Inflammatory macrophage (primary cell): ENCODE measurements at regions not wholly inside any gene's neighbourhood (a gene's known extent, or its start where the extent isn't known, plus 50 kb on each side); places are given as distances from the start of the nearest gene placed in this dataset.

Experiments used
- DNase-seq, 2 donors: peaks; one replicate each; pipeline ENCODE4 v3.0.0-alpha.2; 2020 to 2022

GRCh38 chr3:147008886-147009285, 397.5 kb downstream of the ZIC4 start:
- no peak for DNase-seq

DNA sequence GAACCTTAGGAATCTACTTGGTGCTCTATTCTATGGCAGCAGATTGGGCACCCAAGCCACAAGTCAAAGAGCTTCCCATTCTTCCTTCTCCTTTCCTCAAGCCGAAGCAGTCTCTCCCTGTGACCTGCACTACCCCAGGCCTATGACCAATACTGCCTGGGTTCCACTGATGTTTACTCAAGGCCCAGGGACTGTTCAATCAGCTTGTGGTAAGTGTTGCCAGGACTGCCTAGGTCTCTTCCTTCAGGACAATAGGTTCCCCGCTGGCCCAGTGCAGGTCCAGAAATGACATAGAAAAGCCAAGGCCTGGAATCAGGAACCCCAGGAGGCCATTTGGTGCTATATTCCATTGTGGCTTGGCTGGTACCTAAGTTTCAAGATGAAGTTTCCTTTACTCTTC, 397.9 kb downstream of the ZIC4 start:
- DNase-seq: no peak

GRCh38 chr3:147007736-147008245, 398.6 kb downstream of the ZIC4 start:
- DNase-seq: no peak

- no peak for DNase-seq
Measured at GRCh38 chr3:147002721-147003120, 397.6 kb upstream of the PLSCR5 start.

DNA sequence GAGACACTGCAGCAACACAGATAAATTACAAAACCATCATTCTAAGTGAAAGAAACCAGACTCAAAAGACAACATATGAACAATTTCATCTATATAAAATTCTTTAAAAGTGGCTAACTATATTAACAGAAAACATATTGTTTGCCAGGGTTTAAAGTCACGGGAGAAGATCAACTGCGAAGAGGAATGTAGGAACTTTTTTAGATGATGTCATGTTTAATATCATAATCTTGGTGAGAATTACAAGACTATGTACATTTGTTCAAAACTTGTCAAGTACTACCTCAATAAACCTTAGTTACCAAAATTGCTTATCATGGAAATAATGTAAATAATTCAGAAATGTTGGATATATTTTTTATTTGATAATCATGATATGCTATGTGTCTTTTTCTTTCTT, 395.1 kb upstream of the PLSCR5 start:
- DNase-seq: no peak

- no peak for DNase-seq
Measured at GRCh38 chr3:146991907-146992306, 386.8 kb upstream of the PLSCR5 start.

DNA sequence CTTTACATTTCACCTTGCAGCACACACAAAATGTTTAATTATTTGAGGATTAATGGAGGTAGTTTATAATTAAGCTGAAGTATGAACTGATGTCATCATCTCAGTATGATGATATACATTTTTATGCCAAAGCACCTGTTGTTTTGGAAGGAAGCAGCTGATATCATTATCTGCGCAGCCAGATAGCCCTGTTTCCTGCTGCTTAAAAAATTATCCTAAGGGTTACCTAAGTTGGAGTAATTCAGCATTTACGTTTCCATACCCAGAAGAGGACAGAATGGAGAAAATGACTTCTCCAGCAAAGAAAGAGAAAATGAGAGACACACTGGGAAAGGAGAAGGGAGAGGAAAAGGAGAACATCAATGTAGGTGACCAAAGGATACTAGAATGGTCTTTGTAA, 370.3 kb upstream of the PLSCR5 start:
- DNase-seq: no peak

DNA sequence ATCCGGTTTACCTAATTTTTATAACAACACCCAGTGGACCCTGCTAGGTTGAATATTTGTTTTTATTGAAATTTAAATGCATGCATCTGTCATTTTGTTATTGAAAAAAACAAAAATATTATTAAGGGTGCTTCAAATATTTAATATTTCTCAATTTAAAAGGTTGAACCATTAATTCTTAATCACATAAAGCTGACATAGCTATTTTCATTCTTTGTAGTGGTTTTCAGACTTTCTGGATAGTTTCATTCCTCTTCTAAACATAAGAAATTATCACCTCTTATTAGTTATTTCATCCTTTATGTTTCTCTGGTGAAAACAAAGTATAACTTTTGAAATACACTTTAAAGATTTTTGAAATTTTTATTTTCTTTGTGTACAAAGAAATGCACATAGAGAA, 369.9 kb upstream of the PLSCR5 start:
- DNase-seq: no peak

- no peak for DNase-seq
Measured at GRCh38 chr3:146974001-146974400, 368.9 kb upstream of the PLSCR5 start.

- no peak for DNase-seq
Measured at GRCh38 chr3:146972726-146973125, 367.6 kb upstream of the PLSCR5 start.

DNA sequence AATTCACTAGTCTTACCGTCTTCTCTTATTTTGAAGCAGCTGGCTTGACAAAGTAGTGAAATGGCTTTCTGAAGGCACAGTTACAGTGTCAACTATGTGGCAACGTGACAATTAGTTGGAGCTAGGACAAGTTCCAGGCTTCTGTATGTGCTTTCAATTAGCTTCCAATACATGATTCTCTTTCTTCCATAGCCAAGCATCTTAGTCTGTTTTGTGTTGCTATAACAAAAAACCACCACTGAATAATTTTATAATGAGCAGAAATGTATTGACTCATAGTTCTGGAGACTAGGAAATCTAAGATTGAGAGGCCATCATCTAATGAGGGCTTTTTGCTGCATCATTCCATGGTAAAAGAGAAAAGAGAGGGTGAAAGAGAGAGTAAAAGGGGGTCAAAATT, 365.1 kb upstream of the PLSCR5 start:
- DNase-seq: no peak

- no peak for DNase-seq
Measured at GRCh38 chr3:146969356-146969755, 364.2 kb upstream of the PLSCR5 start.

GRCh38 chr3:146968204-146968651, 363.1 kb upstream of the PLSCR5 start:
- DNase-seq: no peak

GRCh38 chr3:146967783-146968182, 362.6 kb upstream of the PLSCR5 start:
- no peak for DNase-seq

- DNase-seq: no peak
Measured at GRCh38 chr3:146966124-146966523, 361.0 kb upstream of the PLSCR5 start.

DNA sequence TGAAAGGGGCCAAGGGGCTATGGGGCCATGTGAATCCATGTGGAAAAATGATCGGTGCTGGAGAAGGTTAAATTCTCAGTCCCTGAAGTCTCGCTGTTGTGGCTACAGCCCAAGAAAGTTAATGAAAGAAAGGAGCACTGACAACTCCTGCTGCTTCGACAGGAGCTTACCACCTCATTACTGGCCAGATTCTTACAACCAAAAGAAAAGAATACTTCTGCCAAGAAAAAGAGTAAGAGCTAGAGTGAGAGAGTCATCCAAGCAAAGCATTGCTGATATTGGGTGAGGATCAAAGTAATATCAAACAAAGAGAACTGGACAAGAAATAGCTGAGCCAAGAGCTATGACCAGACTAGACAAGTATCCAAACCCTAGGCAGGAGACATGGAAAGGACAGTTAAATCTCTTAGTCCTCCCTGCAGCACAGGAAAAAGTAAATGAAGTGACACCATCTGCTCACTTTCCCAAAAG, 348.4 kb upstream of the PLSCR5 start:
- DNase-seq: no peak

GRCh38 chr3:146948985-146949384, 343.8 kb upstream of the PLSCR5 start:
- no peak for DNase-seq

DNA sequence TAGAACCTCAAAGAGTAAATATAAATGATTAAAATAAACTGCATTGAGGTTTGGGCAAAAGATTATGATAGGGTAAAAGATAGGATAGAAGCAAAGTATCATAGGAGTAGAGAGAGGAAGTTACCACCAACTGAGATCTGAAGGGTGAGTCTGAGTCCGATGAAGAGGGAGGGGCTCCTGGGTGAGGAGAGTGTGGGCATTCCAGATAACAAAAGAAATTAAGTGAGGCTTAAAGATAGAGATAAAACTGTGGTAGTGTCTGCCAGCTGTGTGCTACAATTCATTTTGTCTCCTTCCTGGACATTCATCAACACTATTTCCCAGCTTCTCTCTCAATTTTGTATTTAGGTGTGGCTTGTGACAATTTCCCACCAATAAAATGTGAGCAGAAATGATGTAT, 343.0 kb upstream of the PLSCR5 start:
- DNase-seq: no peak

DNA sequence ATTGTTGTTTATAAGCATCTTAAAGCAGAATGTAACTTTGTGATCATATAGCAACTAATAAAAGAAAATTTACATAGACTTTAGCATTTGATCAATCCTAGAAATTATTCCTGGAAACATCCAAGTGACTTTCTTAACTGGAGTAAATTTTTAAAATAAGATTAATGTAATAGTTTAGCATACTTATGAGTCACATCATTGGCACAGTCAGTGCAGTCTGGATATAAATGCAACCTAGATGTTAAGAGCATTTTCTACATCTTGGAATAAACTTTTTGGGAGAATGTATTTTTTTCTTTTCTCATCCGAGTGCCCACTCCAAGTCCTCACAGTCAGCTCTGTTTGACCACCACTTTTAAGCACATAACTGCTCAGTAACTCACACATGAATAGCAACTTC, 324.6 kb upstream of the PLSCR5 start:
- DNase-seq: no peak

- no peak for DNase-seq
Measured at GRCh38 chr3:146928421-146929059, 323.4 kb upstream of the PLSCR5 start.

DNA sequence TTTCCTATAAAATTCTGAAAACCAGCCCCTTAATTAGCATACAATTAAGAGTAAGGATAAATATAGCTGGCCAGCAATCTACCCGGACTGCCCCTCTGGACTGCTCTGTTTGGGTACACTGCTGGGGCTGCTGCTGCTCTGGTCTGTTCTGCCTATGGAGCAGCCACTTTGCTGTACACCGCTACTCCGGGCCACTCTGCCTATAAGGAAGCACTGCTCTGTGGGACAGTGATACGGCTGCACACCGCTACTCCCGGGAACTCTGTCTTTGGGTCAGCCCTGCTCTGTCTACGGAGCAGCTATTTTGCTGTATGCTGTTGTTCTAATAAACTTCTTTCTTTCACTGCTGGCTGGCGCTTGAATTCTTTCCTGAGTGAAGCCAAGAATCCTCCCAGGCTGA, 316.5 kb upstream of the PLSCR5 start:
- DNase-seq: no peak

DNA sequence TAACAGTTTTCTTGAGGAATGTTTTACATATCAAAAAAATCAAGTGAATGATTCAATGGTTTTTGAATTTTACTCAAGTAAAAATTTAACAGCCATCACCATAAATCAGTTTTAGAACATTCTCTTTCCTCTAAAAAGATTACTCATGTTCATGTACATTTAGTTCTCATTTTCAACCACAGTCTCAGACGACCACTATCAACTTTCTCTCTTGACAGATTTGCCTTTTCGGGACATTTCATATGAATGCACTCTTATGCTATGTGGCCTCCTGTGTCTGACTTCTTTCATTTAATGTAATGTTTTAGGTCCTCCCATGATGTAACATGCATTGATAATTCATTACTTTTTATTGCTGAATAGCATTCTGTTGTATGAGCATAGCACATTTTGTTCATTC, 309.3 kb upstream of the PLSCR5 start:
- DNase-seq: no peak

GRCh38 chr3:146912241-146913015, 307.3 kb upstream of the PLSCR5 start:
- no peak for DNase-seq

GRCh38 chr3:146903927-146904326, 298.8 kb upstream of the PLSCR5 start:
- DNase-seq: no peak
